ENCODE measurements at regions not wholly inside any gene's neighbourhood (a gene's known extent, or its start where the extent isn't known, plus 50 kb on each side); places are given as distances from the start of the nearest gene placed in this dataset.
A peak's percentile ranks its signal among the peaks of the same experiment; 100 is the strongest.

GRCh38 chr13:111531505-111531904 lies 211.1 kb downstream of the TEX29 start:
- peaks cover 41 to 53% (median 44%) of the 10 kb centered on the region in 3 donors for H3K27me3 Mint-ChIP-seq (ENCODE audit: low read depth in 3 of 3)
- H4K20me1 ChIP-seq (ENCODE audit: insufficient read depth, low read length): no peaks in the 10 kb centered on the region
- no peaks in the 10 kb centered on the region for H3K4me1 Mint-ChIP-seq
- H3K9ac ChIP-seq (ENCODE audit: insufficient read depth, low read length, poor library complexity, severe bottlenecking): no peak overlapping the region
- H3K36me3 ChIP-seq (replicated peaks in 1 of 2; ENCODE audit: control insufficient read depth in 1 of 2, insufficient read depth in 2 of 2, low read length in 2 of 2): no peaks in the 10 kb centered on the region
- peaks cover 22 to 53% of the 10 kb centered on the region in 2 donors for H3K27me3 ChIP-seq (ENCODE audit: control insufficient read depth in 2 of 2, insufficient read depth in 2 of 2, low read length in 2 of 2)
- H3K27ac ChIP-seq (ENCODE audit: low read depth in 1 of 2, low read length in 2 of 2): no peak overlapping the region
- 13% methylated on average over 3 of the region's 7 CpGs for WGBS (ENCODE audit: insufficient coverage)
- H3K27ac Mint-ChIP-seq: no peak overlapping the region
- peak overlapping the region in 1 of 2 donors; percentile 3 for H3K4me3 Mint-ChIP-seq
- H3K4me1 ChIP-seq (ENCODE audit: control insufficient read depth in 1 of 2, insufficient read depth in 2 of 2, low read length in 2 of 2): no peaks in the 10 kb centered on the region
- H3K4me3 ChIP-seq (replicated peaks in 1 of 3; ENCODE audit: low read depth in 2 of 3, low read length in 3 of 3): no peak overlapping the region
- H2AFZ ChIP-seq (ENCODE audit: insufficient read depth, low read depth, low read length, poor library complexity, severe bottlenecking): no peak overlapping the region
- no peak overlapping the region for H3K4me2 ChIP-seq (replicated peaks; ENCODE audit: extremely low read depth, low read length, poor library complexity, severe bottlenecking)
- peaks cover 0 to 2% (median 0%) of the 10 kb centered on the region in 7 donors for H3K9me3 Mint-ChIP-seq
- H3K9me3 ChIP-seq (replicated peaks in 1 of 2; ENCODE audit: control insufficient read depth in 1 of 2, insufficient read depth in 1 of 2, low read length in 2 of 2): no peaks in the 10 kb centered on the region
- H3K36me3 Mint-ChIP-seq: no peaks in the 10 kb centered on the region
- DNase-seq: no peak
- H3K79me2 ChIP-seq (ENCODE audit: insufficient read depth, low read length): no peaks in the 10 kb centered on the region
- no peak for TF ChIP-seq CTCF (IDR thresholded peaks at IDR 0.05)
- intact Hi-C loops (cut with micrococcal nuclease): no loop called here

DNA sequence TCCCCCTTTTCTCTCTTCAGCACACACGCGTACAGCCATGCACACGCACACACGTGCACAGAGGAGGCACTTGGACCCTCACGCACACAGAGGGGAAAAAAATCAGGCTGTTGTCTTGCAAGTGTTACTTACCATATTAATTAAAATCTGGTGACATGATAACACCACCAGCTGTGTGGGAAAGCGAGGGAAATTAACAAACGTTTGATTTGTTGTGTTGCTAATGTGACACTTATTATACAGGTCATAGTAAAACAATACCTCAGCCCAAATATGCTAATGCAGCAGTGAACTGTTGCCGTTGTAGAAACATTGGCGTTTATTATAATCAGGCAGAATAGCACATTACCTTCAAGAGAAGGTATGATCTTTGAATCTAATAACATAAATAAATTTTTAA lies 211.7 kb downstream of the TEX29 start:
- H3K9ac ChIP-seq (ENCODE audit: insufficient read depth, low read length, poor library complexity, severe bottlenecking): no peak overlapping the region
- no peaks in the 10 kb centered on the region for H3K36me3 Mint-ChIP-seq
- no peaks in the 10 kb centered on the region for H3K36me3 ChIP-seq (replicated peaks in 1 of 2; ENCODE audit: control insufficient read depth in 1 of 2, insufficient read depth in 2 of 2, low read length in 2 of 2)
- peaks cover 44 to 56% (median 46%) of the 10 kb centered on the region in 3 donors for H3K27me3 Mint-ChIP-seq (ENCODE audit: low read depth in 3 of 3)
- H3K4me1 Mint-ChIP-seq: no peaks in the 10 kb centered on the region
- DNase-seq: no peak
- peaks cover 0 to 2% (median 0%) of the 10 kb centered on the region in 7 donors for H3K9me3 Mint-ChIP-seq
- H3K4me3 ChIP-seq (replicated peaks in 1 of 3; ENCODE audit: low read depth in 2 of 3, low read length in 3 of 3): no peak overlapping the region
- H3K27ac ChIP-seq (ENCODE audit: low read depth in 1 of 2, low read length in 2 of 2): no peak overlapping the region
- no peaks in the 10 kb centered on the region for H3K4me1 ChIP-seq (ENCODE audit: control insufficient read depth in 1 of 2, insufficient read depth in 2 of 2, low read length in 2 of 2)
- H4K20me1 ChIP-seq (ENCODE audit: insufficient read depth, low read length): no peaks in the 10 kb centered on the region
- H3K4me2 ChIP-seq (replicated peaks; ENCODE audit: extremely low read depth, low read length, poor library complexity, severe bottlenecking): no peak overlapping the region
- no peak overlapping the region for H3K27ac Mint-ChIP-seq
- WGBS (ENCODE audit: insufficient coverage): no CpG with 5 or more reads among the region's 9 CpGs
- no peak for TF ChIP-seq CTCF (IDR thresholded peaks at IDR 0.05)
- H2AFZ ChIP-seq (ENCODE audit: insufficient read depth, low read depth, low read length, poor library complexity, severe bottlenecking): no peak overlapping the region
- intact Hi-C loops (cut with micrococcal nuclease): no loop called here
- peak overlapping the region in 1 of 2 donors; percentile 3 for H3K4me3 Mint-ChIP-seq
- H3K79me2 ChIP-seq (ENCODE audit: insufficient read depth, low read length): no peaks in the 10 kb centered on the region
- H3K9me3 ChIP-seq (replicated peaks in 1 of 2; ENCODE audit: control insufficient read depth in 1 of 2, insufficient read depth in 1 of 2, low read length in 2 of 2): no peaks in the 10 kb centered on the region
- peaks cover 22 to 55% of the 10 kb centered on the region in 2 donors for H3K27me3 ChIP-seq (ENCODE audit: control insufficient read depth in 2 of 2, insufficient read depth in 2 of 2, low read length in 2 of 2)

Data from CD14-positive monocyte (primary cell).